ENCODE measurements at regions not wholly inside any gene's neighbourhood (a gene's known extent, or its start where the extent isn't known, plus 50 kb on each side); places are given as distances from the start of the nearest gene placed in this dataset.
"Not testable (repeated sequence)": the region's sequence is repeated elsewhere in the genome, so short reads cannot be mapped to it uniquely, and the experiment has no call there.

GRCh38 chr4:54586320-54586955 is 71.3 kb upstream of the KIT start:
- Histone ChIP-seq H3K27ac (ENCODE audit: low read length) (no peak overlapping the region), H3K4me2 (ENCODE audit: low read depth, low read length, poor library complexity, severe bottlenecking) (no peak overlapping the region), H2AFZ (ENCODE audit: low read length) (no peak overlapping the region), H3K4me3 (ENCODE audit: low read length) (no peak overlapping the region), H3K36me3 (ENCODE audit: insufficient read depth, low read length) (no peaks in the 10 kb centered on the region), H3K4me1 (ENCODE audit: low read length) (no peaks in the 10 kb centered on the region), H3K9me3 (ENCODE audit: low read length) (no peaks in the 10 kb centered on the region), H3K27me3 (ENCODE audit: low read length) (no peaks in the 10 kb centered on the region), H3K9ac (ENCODE audit: low read length) (no peak overlapping the region), H4K20me1 (ENCODE audit: insufficient read depth, low read depth, low read length) (no peaks in the 10 kb centered on the region), H3K79me2 (ENCODE audit: low read length) (no peaks in the 10 kb centered on the region), H3K9me2 (replicated peaks; ENCODE audit: insufficient read depth, low read length) (no peaks in the 10 kb centered on the region)
- DNase-seq, result no peak

DNA sequence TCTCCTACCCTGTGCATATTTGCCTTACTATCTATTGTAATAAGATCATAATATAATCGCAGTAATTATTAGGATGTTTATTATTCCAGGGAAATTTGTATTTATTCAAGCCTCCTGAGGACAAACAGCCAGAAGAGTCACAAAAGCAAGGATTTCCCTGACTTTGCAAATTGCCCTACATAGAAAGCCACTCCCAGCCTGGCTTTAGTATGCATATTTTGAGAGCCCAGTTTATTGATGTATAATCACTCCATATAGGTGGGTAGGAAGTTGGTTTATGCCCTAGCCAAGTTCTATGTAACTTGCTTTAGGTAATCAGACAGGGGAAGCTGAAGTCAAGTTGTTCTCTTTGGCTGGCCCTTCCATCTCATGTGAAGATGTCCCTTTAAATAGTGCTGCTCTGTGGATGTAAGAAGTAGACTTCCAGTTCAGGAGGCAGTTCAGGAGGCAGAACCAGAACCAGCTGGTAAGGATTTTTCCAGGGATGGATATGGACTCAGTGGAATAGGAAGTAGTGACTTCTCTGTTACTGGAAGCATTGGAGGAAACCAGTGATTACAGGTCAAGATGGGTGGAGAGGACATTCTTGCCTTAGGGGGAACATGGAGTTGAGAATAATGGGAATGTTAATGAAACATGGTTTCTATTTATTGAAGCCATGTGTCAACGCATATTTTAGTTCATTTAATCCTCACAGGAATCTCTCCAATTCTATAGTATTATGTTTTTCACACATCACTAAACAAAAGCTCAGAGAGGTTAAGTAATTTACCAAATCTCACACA is 70.5 kb upstream of the KIT start:
- H3K79me2 ChIP-seq (ENCODE audit: low read length), result no peaks in the 10 kb centered on the region
- no peak overlapping the region for H3K9ac ChIP-seq (ENCODE audit: low read length)
- no peak overlapping the region for H3K4me2 ChIP-seq (ENCODE audit: low read depth, low read length, poor library complexity, severe bottlenecking)
- no peak overlapping the region for H3K27ac ChIP-seq (ENCODE audit: low read length)
- H3K27me3 ChIP-seq (ENCODE audit: low read length), result no peaks in the 10 kb centered on the region
- DNase-seq, result no peak
- H3K4me1 ChIP-seq (ENCODE audit: low read length), result no peaks in the 10 kb centered on the region
- H3K9me2 ChIP-seq (replicated peaks; ENCODE audit: insufficient read depth, low read length), result no peaks in the 10 kb centered on the region
- H3K36me3 ChIP-seq (ENCODE audit: insufficient read depth, low read length), result no peaks in the 10 kb centered on the region
- H2AFZ ChIP-seq (ENCODE audit: low read length), result no peak overlapping the region
- H3K9me3 ChIP-seq (ENCODE audit: low read length), result no peaks in the 10 kb centered on the region
- no peaks in the 10 kb centered on the region for H4K20me1 ChIP-seq (ENCODE audit: insufficient read depth, low read depth, low read length)
- no peak overlapping the region for H3K4me3 ChIP-seq (ENCODE audit: low read length)

- DNase-seq, result no peak
- Histone ChIP-seq H2AFZ (ENCODE audit: low read length) (no peak overlapping the region), H3K27ac (ENCODE audit: low read length) (no peak overlapping the region), H3K79me2 (ENCODE audit: low read length) (no peaks in the 10 kb centered on the region), H4K20me1 (ENCODE audit: insufficient read depth, low read depth, low read length) (no peaks in the 10 kb centered on the region), H3K4me1 (ENCODE audit: low read length) (no peaks in the 10 kb centered on the region), H3K4me3 (ENCODE audit: low read length) (no peak overlapping the region), H3K9me3 (ENCODE audit: low read length) (no peaks in the 10 kb centered on the region), H3K36me3 (ENCODE audit: insufficient read depth, low read length) (no peaks in the 10 kb centered on the region), H3K9ac (ENCODE audit: low read length) (no peak overlapping the region), H3K4me2 (ENCODE audit: low read depth, low read length, poor library complexity, severe bottlenecking) (no peak overlapping the region), H3K9me2 (replicated peaks; ENCODE audit: insufficient read depth, low read length) (no peaks in the 10 kb centered on the region), H3K27me3 (ENCODE audit: low read length) (no peaks in the 10 kb centered on the region)
These were observed 69.4 kb upstream of the KIT start for GRCh38 chr4:54588404-54588803.

- Histone ChIP-seq H3K9me3 (ENCODE audit: low read length) (no peaks in the 10 kb centered on the region), H3K27ac (ENCODE audit: low read length) (no peak overlapping the region), H3K79me2 (ENCODE audit: low read length) (no peaks in the 10 kb centered on the region), H3K9me2 (replicated peaks; ENCODE audit: insufficient read depth, low read length) (no peaks in the 10 kb centered on the region), H3K4me2 (ENCODE audit: low read depth, low read length, poor library complexity, severe bottlenecking) (no peak overlapping the region), H4K20me1 (ENCODE audit: insufficient read depth, low read depth, low read length) (no peaks in the 10 kb centered on the region), H2AFZ (ENCODE audit: low read length) (no peak overlapping the region), H3K9ac (ENCODE audit: low read length) (no peak overlapping the region), H3K4me3 (ENCODE audit: low read length) (no peak overlapping the region), H3K27me3 (ENCODE audit: low read length) (no peaks in the 10 kb centered on the region), H3K36me3 (ENCODE audit: insufficient read depth, low read length) (no peaks in the 10 kb centered on the region), H3K4me1 (ENCODE audit: low read length) (no peaks in the 10 kb centered on the region)
- no peak for DNase-seq
These were observed 68.2 kb upstream of the KIT start for GRCh38 chr4:54589586-54589985.

DNA sequence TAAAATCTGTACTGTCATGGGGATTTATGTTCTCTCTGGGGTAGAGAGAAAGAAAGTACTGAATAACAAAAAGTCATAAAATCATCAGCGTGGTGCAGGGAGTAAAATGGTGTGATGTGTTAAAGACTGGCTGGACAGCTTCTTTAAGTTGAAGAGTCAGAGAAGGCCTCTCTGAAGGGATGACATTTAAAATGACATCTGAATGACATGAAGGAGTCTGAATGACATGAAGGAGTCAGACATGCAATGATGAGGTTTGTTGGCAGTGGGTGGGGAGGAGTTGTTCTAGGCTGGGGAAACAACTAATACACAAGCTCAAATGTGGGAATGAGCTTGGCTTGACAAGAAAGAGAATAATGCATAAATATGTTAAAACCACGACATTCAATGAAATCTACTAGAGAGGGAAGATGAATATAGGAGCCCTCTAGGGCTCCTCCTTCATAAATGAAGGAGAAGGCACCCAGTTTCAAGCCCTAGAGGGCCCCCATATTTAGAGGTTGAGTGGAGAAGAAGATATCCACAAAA is 63.9 kb upstream of the KIT start:
- Histone ChIP-seq H3K9ac (ENCODE audit: low read length) (no peak overlapping the region), H3K4me1 (ENCODE audit: low read length) (no peaks in the 10 kb centered on the region), H3K4me3 (ENCODE audit: low read length) (no peak overlapping the region), H2AFZ (ENCODE audit: low read length) (no peak overlapping the region), H3K27ac (ENCODE audit: low read length) (no peak overlapping the region), H3K9me2 (replicated peaks; ENCODE audit: insufficient read depth, low read length) (no peaks in the 10 kb centered on the region), H3K27me3 (ENCODE audit: low read length) (no peaks in the 10 kb centered on the region), H3K4me2 (ENCODE audit: low read depth, low read length, poor library complexity, severe bottlenecking) (no peak overlapping the region), H3K9me3 (ENCODE audit: low read length) (no peaks in the 10 kb centered on the region), H3K36me3 (ENCODE audit: insufficient read depth, low read length) (no peaks in the 10 kb centered on the region), H3K79me2 (ENCODE audit: low read length) (no peaks in the 10 kb centered on the region), H4K20me1 (ENCODE audit: insufficient read depth, low read depth, low read length) (no peaks in the 10 kb centered on the region)
- no peak for DNase-seq

- Histone ChIP-seq H3K9me3 (ENCODE audit: low read length) (no peaks in the 10 kb centered on the region), H3K27ac (ENCODE audit: low read length) (no peak overlapping the region), H3K9ac (ENCODE audit: low read length) (no peak overlapping the region), H3K27me3 (ENCODE audit: low read length) (no peaks in the 10 kb centered on the region), H2AFZ (ENCODE audit: low read length) (no peak overlapping the region), H3K79me2 (ENCODE audit: low read length) (no peaks in the 10 kb centered on the region), H3K4me1 (ENCODE audit: low read length) (no peaks in the 10 kb centered on the region), H3K4me3 (ENCODE audit: low read length) (no peak overlapping the region), H4K20me1 (ENCODE audit: insufficient read depth, low read depth, low read length) (no peaks in the 10 kb centered on the region), H3K9me2 (replicated peaks; ENCODE audit: insufficient read depth, low read length) (no peaks in the 10 kb centered on the region), H3K4me2 (ENCODE audit: low read depth, low read length, poor library complexity, severe bottlenecking) (no peak overlapping the region), H3K36me3 (ENCODE audit: insufficient read depth, low read length) (no peaks in the 10 kb centered on the region)
- no peak for DNase-seq
These were observed 61.6 kb upstream of the KIT start for GRCh38 chr4:54596201-54596600.

GRCh38 chr4:54597678-54598077 is 60.1 kb upstream of the KIT start:
- not testable (repeated sequence) for H4K20me1 ChIP-seq (ENCODE audit: insufficient read depth, low read depth, low read length); DNase-seq; H3K9me2 ChIP-seq (replicated peaks; ENCODE audit: insufficient read depth, low read length); H3K9me3 ChIP-seq (ENCODE audit: low read length); H3K79me2 ChIP-seq (ENCODE audit: low read length); H2AFZ ChIP-seq (ENCODE audit: low read length); H3K4me2 ChIP-seq (ENCODE audit: low read depth, low read length, poor library complexity, severe bottlenecking); H3K4me3 ChIP-seq (ENCODE audit: low read length); H3K9ac ChIP-seq (ENCODE audit: low read length); H3K36me3 ChIP-seq (ENCODE audit: insufficient read depth, low read length); H3K4me1 ChIP-seq (ENCODE audit: low read length); H3K27me3 ChIP-seq (ENCODE audit: low read length); H3K27ac ChIP-seq (ENCODE audit: low read length)

DNA sequence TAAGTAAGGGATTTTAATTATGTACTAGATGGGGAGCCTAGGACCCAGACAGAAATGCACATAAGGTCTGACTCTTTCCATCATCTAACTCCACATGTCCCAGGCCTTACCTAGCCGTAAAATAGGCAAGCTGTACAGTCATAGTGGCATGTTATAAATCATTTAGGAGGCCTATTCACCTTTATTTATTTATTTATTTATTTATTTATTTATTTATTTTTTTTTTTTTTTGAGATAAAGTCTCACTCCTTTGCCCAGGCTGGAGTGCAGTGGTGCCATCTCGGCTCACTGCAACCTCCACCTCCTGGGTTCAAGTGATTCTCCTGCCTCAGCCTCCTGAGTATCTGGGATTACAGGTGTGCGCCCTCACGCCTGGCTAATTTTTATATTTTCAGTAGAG is 55.6 kb upstream of the KIT start:
- H3K36me3 ChIP-seq (ENCODE audit: insufficient read depth, low read length); H3K79me2 ChIP-seq (ENCODE audit: low read length); H3K27me3 ChIP-seq (ENCODE audit: low read length); H3K9me2 ChIP-seq (replicated peaks; ENCODE audit: insufficient read depth, low read length); H3K9ac ChIP-seq (ENCODE audit: low read length); H3K9me3 ChIP-seq (ENCODE audit: low read length); H3K4me1 ChIP-seq (ENCODE audit: low read length); H2AFZ ChIP-seq (ENCODE audit: low read length); H3K4me3 ChIP-seq (ENCODE audit: low read length); H3K27ac ChIP-seq (ENCODE audit: low read length); DNase-seq; H3K4me2 ChIP-seq (ENCODE audit: low read depth, low read length, poor library complexity, severe bottlenecking); H4K20me1 ChIP-seq (ENCODE audit: insufficient read depth, low read depth, low read length): not testable (repeated sequence)

All from Karpas-422 (cell line).